Hepatocyte (in vitro differentiated cells): ENCODE measurements at regions not wholly inside any gene's neighbourhood (a gene's known extent, or its start where the extent isn't known, plus 50 kb on each side); places are given as distances from the start of the nearest gene placed in this dataset.

Experiments used
- DNase-seq: peaks from one replicate; pipeline ENCODE4 v3.0.0-alpha.2; 2016; ENCODE audit warnings: low spot score
- H2AFZ ChIP-seq: fragments of 200-600 bp; sonication (generic); 2 replicates; pipeline ENCODE4 v1.6.0; 2016; ENCODE audit warnings: antibody characterized with exemption, mild to moderate bottlenecking
- H3K27ac ChIP-seq: fragments of 200-600 bp; sonication (generic); 2 replicates; pipeline ENCODE4 v1.5.1; 2016; ENCODE audit warnings: mild to moderate bottlenecking
- H3K27me3 ChIP-seq: fragments of 200-600 bp; sonication (generic); 2 replicates; pipeline ENCODE4 v1.6.1; 2016
- H3K36me3 ChIP-seq: fragments of 200-600 bp; sonication (generic); replicated peaks from 2 replicates; pipeline ENCODE4 v1.5.1; 2016; ENCODE audit warnings: low read depth; ENCODE audit not compliant: insufficient read depth
- H3K4me1 ChIP-seq: fragments of 200-600 bp; sonication (generic); 2 replicates; pipeline ENCODE4 v1.5.1; 2016; ENCODE audit warnings: mild to moderate bottlenecking, moderate library complexity; ENCODE audit not compliant: insufficient read depth
- H3K4me2 ChIP-seq: fragments of 200-600 bp; sonication (generic); 2 replicates; pipeline ENCODE4 v1.6.0; 2016
- H3K4me3 ChIP-seq: fragments of 200-600 bp; sonication (generic); 2 replicates; pipeline ENCODE4 v1.5.1; 2016; ENCODE audit warnings: mild to moderate bottlenecking
- H3K79me2 ChIP-seq: fragments of 200-600 bp; sonication (generic); 2 replicates; pipeline ENCODE4 v1.6.0; 2017; ENCODE audit warnings: mild to moderate bottlenecking
- H3K9me2 ChIP-seq: fragments of 200-600 bp; sonication (generic); replicated peaks from 2 replicates; pipeline ENCODE4 v1.6.0; 2017; ENCODE audit warnings: mild to moderate bottlenecking; ENCODE audit not compliant: insufficient read depth
- H3K9me3 ChIP-seq: fragments of 200-600 bp; sonication (generic); 2 replicates; pipeline ENCODE4 v1.5.1; 2016; ENCODE audit warnings: low read depth, mild to moderate bottlenecking
- H4K20me1 ChIP-seq: fragments of 200-600 bp; sonication (generic); 2 replicates; pipeline ENCODE4 v1.6.0; 2016; ENCODE audit warnings: mild to moderate bottlenecking; ENCODE audit not compliant: insufficient read depth, poor library complexity, severe bottlenecking
- CTCF ChIP-seq: fragments of 200-600 bp; sonication (generic); IDR thresholded peaks from 2 replicates; pipeline ENCODE4 v1.5.1; 2016; ENCODE audit warnings: antibody characterized with exemption, mild to moderate bottlenecking; ENCODE audit not compliant: poor library complexity
- EZH2 ChIP-seq: fragments of 200-600 bp; sonication (generic); IDR thresholded peaks from 2 replicates; pipeline ENCODE4 v1.6.1; 2016; ENCODE audit warnings: antibody characterized with exemption, mild to moderate bottlenecking, borderline replicate concordance
- EZH2phosphoT487 ChIP-seq: fragments of 200-600 bp; sonication (generic); IDR thresholded peaks from one replicate; pipeline ENCODE4 v1.6.1; 2018; ENCODE audit warnings: antibody characterized with exemption, mild to moderate bottlenecking, low read depth, moderate library complexity; ENCODE audit not compliant: unreplicated experiment, severe bottlenecking
- WGBS: methylation state at CpG from one replicate; pipeline ENCODE4 v1.1.6; 2016; ENCODE audit warnings: low lambda C conversion rate; ENCODE audit errors: missing lambda C conversion rate; 5-methylcytosine and 5-hydroxymethylcytosine counted together

- H4K20me1 ChIP-seq, result no peaks in the 10 kb centered on the region
- H2AFZ ChIP-seq, result no peak overlapping the region
- H3K9me2 ChIP-seq, result no peaks in the 10 kb centered on the region
- H3K9me3 ChIP-seq, result no peaks in the 10 kb centered on the region
- H3K36me3 ChIP-seq, result no peaks in the 10 kb centered on the region
- no peak overlapping the region for H3K4me3 ChIP-seq
- no peak for DNase-seq
- no peaks in the 10 kb centered on the region for H3K79me2 ChIP-seq
- TF ChIP-seq EZH2phosphoT487 (no peak), CTCF (no peak), EZH2 (no peak)
- 89% methylated on average over 3 of the region's 3 CpGs for WGBS
- no peak overlapping the region for H3K27ac ChIP-seq
- no peak overlapping the region for H3K4me2 ChIP-seq
- H3K4me1 ChIP-seq, result no peaks in the 10 kb centered on the region
- H3K27me3 ChIP-seq, result no peaks in the 10 kb centered on the region
These were observed 761.4 kb upstream of the KLHL29 start for GRCh38 chr2:22623620-22624019.

- no peak overlapping the region for H2AFZ ChIP-seq
- H3K9me2 ChIP-seq, result no peaks in the 10 kb centered on the region
- H3K27me3 ChIP-seq, result no peaks in the 10 kb centered on the region
- H3K4me1 ChIP-seq, result no peaks in the 10 kb centered on the region
- DNase-seq, result no peak
- no peak overlapping the region for H3K27ac ChIP-seq
- WGBS, result 54% methylated on average over 2 of the region's 2 CpGs
- no peaks in the 10 kb centered on the region for H3K36me3 ChIP-seq
- H3K4me2 ChIP-seq, result no peak overlapping the region
- H4K20me1 ChIP-seq, result no peaks in the 10 kb centered on the region
- H3K79me2 ChIP-seq, result no peaks in the 10 kb centered on the region
- no peaks in the 10 kb centered on the region for H3K9me3 ChIP-seq
- TF ChIP-seq EZH2phosphoT487, result no peak
- TF ChIP-seq CTCF, result no peak
- TF ChIP-seq EZH2, result no peak
- H3K4me3 ChIP-seq, result no peak overlapping the region
These were observed 758.4 kb upstream of the KLHL29 start for GRCh38 chr2:22626621-22627020.

GRCh38 chr2:22628221-22628620 lies 756.8 kb upstream of the KLHL29 start:
- no peaks in the 10 kb centered on the region for H3K27me3 ChIP-seq
- no peak overlapping the region for H3K27ac ChIP-seq
- no peaks in the 10 kb centered on the region for H4K20me1 ChIP-seq
- H3K9me3 ChIP-seq, result no peaks in the 10 kb centered on the region
- H3K36me3 ChIP-seq, result no peaks in the 10 kb centered on the region
- no peaks in the 10 kb centered on the region for H3K79me2 ChIP-seq
- no peak for TF ChIP-seq EZH2phosphoT487
- no peak for TF ChIP-seq CTCF
- no peak for TF ChIP-seq EZH2
- 91% methylated on average over 2 of the region's 2 CpGs for WGBS
- DNase-seq, result no peak
- no peak overlapping the region for H3K4me2 ChIP-seq
- H3K4me1 ChIP-seq, result no peaks in the 10 kb centered on the region
- H3K9me2 ChIP-seq, result no peaks in the 10 kb centered on the region
- H2AFZ ChIP-seq, result no peak overlapping the region
- H3K4me3 ChIP-seq, result no peak overlapping the region

GRCh38 chr2:22628906-22629305 lies 756.1 kb upstream of the KLHL29 start:
- Histone ChIP-seq H3K36me3 (no peaks in the 10 kb centered on the region), H3K4me3 (no peak overlapping the region), H3K9me2 (no peaks in the 10 kb centered on the region), H2AFZ (no peak overlapping the region), H3K27ac (no peak overlapping the region), H4K20me1 (no peaks in the 10 kb centered on the region), H3K79me2 (no peaks in the 10 kb centered on the region), H3K4me1 (no peaks in the 10 kb centered on the region), H3K9me3 (no peaks in the 10 kb centered on the region), H3K4me2 (no peak overlapping the region), H3K27me3 (no peaks in the 10 kb centered on the region)
- no peak for TF ChIP-seq EZH2
- TF ChIP-seq CTCF, result no peak
- no peak for TF ChIP-seq EZH2phosphoT487
- no peak for DNase-seq
- WGBS, result 94% methylated on average over 3 of the region's 3 CpGs
